PC-9 (cell line): ENCODE measurements at regions not wholly inside any gene's neighbourhood (a gene's known extent, or its start where the extent isn't known, plus 50 kb on each side); places are given as distances from the start of the nearest gene placed in this dataset.

ENCODE experiments used
- EZH2 ChIP-seq: fragments of 200-600 bp; sonication (generic); IDR thresholded peaks from 2 replicates; pipeline ENCODE4 v1.8.0; 2017; ENCODE audit warnings: antibody characterized with exemption, low read depth
- TF ChIP-seq, protein P1 (sequence below): fragments of 200-600 bp; sonication (generic); conservative IDR thresholded peaks from 2 replicates; pipeline ENCODE4 v1.6.1; 2017; ENCODE audit warnings: mixed run types, antibody characterized with exemption, mild to moderate bottlenecking, moderate library complexity

DNA sequence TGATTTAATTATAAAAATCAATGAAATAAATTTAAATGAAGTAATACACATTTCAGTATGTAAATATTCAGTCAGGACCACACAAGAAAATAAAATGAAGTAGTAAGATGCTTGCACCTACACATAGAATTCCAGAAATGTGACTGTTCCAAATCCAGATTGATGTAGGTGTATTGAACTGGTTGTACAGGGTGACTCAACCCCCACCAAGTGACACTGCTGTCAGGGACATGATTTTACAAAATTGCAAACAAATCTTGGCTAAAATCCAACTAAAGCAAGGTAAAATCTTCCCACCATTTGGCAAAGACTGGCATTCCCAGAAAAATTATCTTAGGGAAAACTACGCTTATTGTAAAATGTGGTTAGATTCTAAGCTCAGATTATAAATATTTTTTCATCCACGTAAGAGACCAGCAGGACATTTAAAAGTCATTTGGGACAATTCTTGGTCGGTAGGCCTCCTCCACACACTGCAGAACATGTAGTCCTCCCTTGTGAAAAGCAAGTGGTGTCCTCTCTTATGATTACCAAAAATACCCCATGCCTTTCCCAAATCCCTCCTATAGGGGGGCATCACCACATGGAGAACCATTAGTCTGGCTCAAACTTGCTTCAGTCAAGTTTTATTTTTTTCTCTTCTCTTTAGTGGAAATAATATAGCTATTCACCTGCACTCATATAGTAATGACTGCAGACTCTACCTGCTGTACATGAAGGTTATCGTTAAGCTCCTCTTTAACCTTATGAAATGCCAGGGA lies 287.1 kb upstream of the SMIM30 start:
- TF ChIP-seq, protein P1, sequence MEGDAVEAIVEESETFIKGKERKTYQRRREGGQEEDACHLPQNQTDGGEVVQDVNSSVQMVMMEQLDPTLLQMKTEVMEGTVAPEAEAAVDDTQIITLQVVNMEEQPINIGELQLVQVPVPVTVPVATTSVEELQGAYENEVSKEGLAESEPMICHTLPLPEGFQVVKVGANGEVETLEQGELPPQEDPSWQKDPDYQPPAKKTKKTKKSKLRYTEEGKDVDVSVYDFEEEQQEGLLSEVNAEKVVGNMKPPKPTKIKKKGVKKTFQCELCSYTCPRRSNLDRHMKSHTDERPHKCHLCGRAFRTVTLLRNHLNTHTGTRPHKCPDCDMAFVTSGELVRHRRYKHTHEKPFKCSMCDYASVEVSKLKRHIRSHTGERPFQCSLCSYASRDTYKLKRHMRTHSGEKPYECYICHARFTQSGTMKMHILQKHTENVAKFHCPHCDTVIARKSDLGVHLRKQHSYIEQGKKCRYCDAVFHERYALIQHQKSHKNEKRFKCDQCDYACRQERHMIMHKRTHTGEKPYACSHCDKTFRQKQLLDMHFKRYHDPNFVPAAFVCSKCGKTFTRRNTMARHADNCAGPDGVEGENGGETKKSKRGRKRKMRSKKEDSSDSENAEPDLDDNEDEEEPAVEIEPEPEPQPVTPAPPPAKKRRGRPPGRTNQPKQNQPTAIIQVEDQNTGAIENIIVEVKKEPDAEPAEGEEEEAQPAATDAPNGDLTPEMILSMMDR = no peak
- no peak for TF ChIP-seq EZH2
